Esophagus muscularis mucosa (tissue), 4 donors: ENCODE measurements at regions not wholly inside any gene's neighbourhood (a gene's known extent, or its start where the extent isn't known, plus 50 kb on each side); places are given as distances from the start of the nearest gene placed in this dataset.

ENCODE experiments used
- EP300 ChIP-seq: sonication (generic); formaldehyde crosslinking; IDR thresholded peaks from one replicate; pipeline ENCODE4 v1.6.1; 2017; ENCODE audit warnings: antibody characterized with exemption
- POLR2A ChIP-seq: fragments of 450-650 bp; IDR thresholded peaks from one replicate; pipeline ENCODE4 v1.6.1; 2017; ENCODE audit warnings: antibody characterized with exemption, moderate library complexity, mild to moderate bottlenecking, low read depth
- POLR2AphosphoS5 ChIP-seq, 2 donors: sonication (generic); formaldehyde crosslinking; IDR thresholded peaks; one replicate each; pipeline ENCODE4 v1.6.1; 2017; ENCODE audit warnings: antibody characterized with exemption in 2 of 2
- TF ChIP-seq, protein P1 (sequence below), 3 experiments: fragments of 200-600 bp in 2 of 3; fragments of 450-650 bp in 1 of 3; sonication (generic) in 2 of 3; IDR thresholded peaks; one replicate each; pipeline ENCODE4 v1.5.1; 2017 to 2019; ENCODE audit warnings: antibody characterized with exemption in 3 of 3, mild to moderate bottlenecking in 2 of 3, moderate library complexity in 1 of 3

DNA sequence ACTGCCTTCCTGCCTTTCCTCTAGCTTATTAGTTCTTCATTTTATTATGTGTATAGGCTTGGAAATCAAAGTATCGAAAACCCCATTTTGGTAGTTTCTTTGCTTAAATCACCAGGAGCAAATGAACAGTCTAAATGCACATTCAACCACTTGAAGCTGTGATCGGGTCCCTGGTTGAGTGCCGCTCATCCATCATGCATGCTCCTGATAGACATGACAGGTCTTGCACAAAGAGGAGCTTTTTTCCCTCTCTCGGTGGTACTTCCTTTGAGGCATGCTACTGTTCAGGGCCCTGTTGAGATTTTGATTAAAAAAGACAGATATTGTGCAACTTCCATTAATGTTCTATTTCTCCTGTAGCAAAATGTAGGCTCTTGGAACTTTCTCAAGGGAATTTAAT, 185.8 kb downstream of the OLFM4 start:
- TF ChIP-seq POLR2A (no peak), EP300 (no peak), POLR2AphosphoS5 (IDR thresholded peaks at IDR 0.05) (no peak)
- TF ChIP-seq, protein P1, sequence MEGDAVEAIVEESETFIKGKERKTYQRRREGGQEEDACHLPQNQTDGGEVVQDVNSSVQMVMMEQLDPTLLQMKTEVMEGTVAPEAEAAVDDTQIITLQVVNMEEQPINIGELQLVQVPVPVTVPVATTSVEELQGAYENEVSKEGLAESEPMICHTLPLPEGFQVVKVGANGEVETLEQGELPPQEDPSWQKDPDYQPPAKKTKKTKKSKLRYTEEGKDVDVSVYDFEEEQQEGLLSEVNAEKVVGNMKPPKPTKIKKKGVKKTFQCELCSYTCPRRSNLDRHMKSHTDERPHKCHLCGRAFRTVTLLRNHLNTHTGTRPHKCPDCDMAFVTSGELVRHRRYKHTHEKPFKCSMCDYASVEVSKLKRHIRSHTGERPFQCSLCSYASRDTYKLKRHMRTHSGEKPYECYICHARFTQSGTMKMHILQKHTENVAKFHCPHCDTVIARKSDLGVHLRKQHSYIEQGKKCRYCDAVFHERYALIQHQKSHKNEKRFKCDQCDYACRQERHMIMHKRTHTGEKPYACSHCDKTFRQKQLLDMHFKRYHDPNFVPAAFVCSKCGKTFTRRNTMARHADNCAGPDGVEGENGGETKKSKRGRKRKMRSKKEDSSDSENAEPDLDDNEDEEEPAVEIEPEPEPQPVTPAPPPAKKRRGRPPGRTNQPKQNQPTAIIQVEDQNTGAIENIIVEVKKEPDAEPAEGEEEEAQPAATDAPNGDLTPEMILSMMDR (IDR thresholded peaks at IDR 0.05), result no peak
